Cardiac muscle cell (in vitro differentiated cells and primary cell): ENCODE measurements at regions not wholly inside any gene's neighbourhood (a gene's known extent, or its start where the extent isn't known, plus 50 kb on each side); places are given as distances from the start of the nearest gene placed in this dataset.
"Not testable (repeated sequence)": the region's sequence is repeated elsewhere in the genome, so short reads cannot be mapped to it uniquely, and the experiment has no call there.

Experiments
- DNase-seq, 2 donors: peaks; one replicate each; pipeline versions ENCODE4 v3.0.0 to v3.0.0-alpha.2; 2010 to 2017; ENCODE audit warnings: low read depth in 1 of 2, low spot score in 1 of 2
- H3K27ac ChIP-seq: fragments of 200-600 bp; sonication (generic); 2 replicates; pipeline ENCODE4 v1.5.1; 2016
- H3K27me3 ChIP-seq: fragments of 200-600 bp; sonication (generic); 2 replicates; pipeline ENCODE4 v1.6.0; 2016; ENCODE audit warnings: control low read depth
- H3K36me3 ChIP-seq: fragments of 200-600 bp; sonication (generic); 2 replicates; pipeline ENCODE4 v1.5.1; 2016; ENCODE audit warnings: control low read depth
- H3K4me1 ChIP-seq: fragments of 200-600 bp; sonication (generic); 2 replicates; pipeline ENCODE4 v1.8.1; 2017; ENCODE audit warnings: low read depth, mild to moderate bottlenecking, mixed run types
- H3K4me3 ChIP-seq: fragments of 200-600 bp; sonication (generic); 2 replicates; pipeline ENCODE4 v1.5.1; 2016; ENCODE audit warnings: mild to moderate bottlenecking
- H3K9me3 ChIP-seq: fragments of 200-600 bp; sonication (generic); 2 replicates; pipeline ENCODE4 v1.5.1; 2017; ENCODE audit warnings: low read depth, mild to moderate bottlenecking, control low read depth
- CTCF ChIP-seq: IDR thresholded peaks from 2 replicates; pipeline ENCODE4 v1.5.1; 2012; ENCODE audit warnings: low read depth, mild to moderate bottlenecking, low read length

GRCh38 chr6:106785298-106785697 is 155.9 kb downstream of the QRSL1 start:
- no peaks in the 10 kb centered on the region for H3K36me3 ChIP-seq
- no peak for TF ChIP-seq CTCF
- H3K27ac ChIP-seq = no peak overlapping the region
- no peak for DNase-seq
- H3K9me3 ChIP-seq = no peaks in the 10 kb centered on the region
- H3K27me3 ChIP-seq = no peaks in the 10 kb centered on the region
- peaks cover 20% of the 10 kb centered on the region for H3K4me1 ChIP-seq
- H3K4me3 ChIP-seq = no peak overlapping the region

GRCh38 chr6:106783640-106784566 is 154.5 kb downstream of the QRSL1 start:
- no peaks in the 10 kb centered on the region for H3K9me3 ChIP-seq
- no peak for TF ChIP-seq CTCF
- no peak overlapping the region for H3K4me3 ChIP-seq
- H3K36me3 ChIP-seq = no peaks in the 10 kb centered on the region
- peaks cover 20% of the 10 kb centered on the region for H3K4me1 ChIP-seq
- H3K27me3 ChIP-seq = no peaks in the 10 kb centered on the region
- peak overlapping the region; percentile 94 for H3K27ac ChIP-seq
- no peak for DNase-seq

- Histone ChIP-seq H3K9me3 (no peaks in the 10 kb centered on the region), H3K27ac (peak overlapping the region; percentile 94), H3K4me1 (peaks cover 20% of the 10 kb centered on the region), H3K4me3 (no peak overlapping the region), H3K27me3 (no peaks in the 10 kb centered on the region), H3K36me3 (no peaks in the 10 kb centered on the region)
- TF ChIP-seq CTCF = no peak
- peak in 1 of 2 donors; percentile 76 for DNase-seq
Observed at GRCh38 chr6:106782536-106783285, 153.3 kb downstream of the QRSL1 start.

GRCh38 chr6:106779552-106779951 is 150.2 kb downstream of the QRSL1 start:
- not testable (repeated sequence) for H3K4me3 ChIP-seq, DNase-seq

GRCh38 chr6:106778943-106779342 is 149.6 kb downstream of the QRSL1 start:
- H3K4me1 ChIP-seq = peaks cover 20% of the 10 kb centered on the region
- H3K9me3 ChIP-seq = no peaks in the 10 kb centered on the region
- no peak for DNase-seq
- no peak overlapping the region for H3K27ac ChIP-seq
- TF ChIP-seq CTCF = no peak
- no peaks in the 10 kb centered on the region for H3K27me3 ChIP-seq
- H3K4me3 ChIP-seq = no peak overlapping the region
- H3K36me3 ChIP-seq = no peaks in the 10 kb centered on the region

More at GRCh38 chr6:106779552-106779951, 150.2 kb downstream of the QRSL1 start:
- H3K27ac ChIP-seq, H3K9me3 ChIP-seq, H3K36me3 ChIP-seq, H3K27me3 ChIP-seq: not testable (repeated sequence)
- H3K4me1 ChIP-seq = peaks cover 20% of the 10 kb centered on the region
